Common myeloid progenitor, CD34-positive (primary cell): ENCODE measurements at regions not wholly inside any gene's neighbourhood (a gene's known extent, or its start where the extent isn't known, plus 50 kb on each side); places are given as distances from the start of the nearest gene placed in this dataset.
A peak's percentile ranks its signal among the peaks of the same experiment; 100 is the strongest.

ENCODE experiments used
- CTCF ChIA-PET: fragments of 350-600 bp; sonication (Branson Sonifier 250); formaldehyde crosslinking; loops from one replicate; lab custom pipeline; 2021; ENCODE audit warnings: antibody characterized with exemption; lab: Charles Lee
- POLR2A ChIA-PET: fragments of 350-600 bp; sonication (Branson Sonifier 250); formaldehyde crosslinking; loops from one replicate; lab custom pipeline; 2021; ENCODE audit warnings: antibody characterized with exemption; lab: Charles Lee
- DNase-seq, 3 donors: peaks; one replicate each; pipeline versions ENCODE4 v3.0.0 to v3.0.0-alpha.2; 2013
- H3K27ac ChIP-seq, 2 experiments: 1 replicate in 1 of 2; 2 replicates in 1 of 2; pipeline ENCODE4 v1.7.0; 2013; ENCODE audit warnings: inconsistent platforms in 2 of 2, low read length in 2 of 2, mild to moderate bottlenecking in 2 of 2, low read depth in 1 of 2, moderate library complexity in 1 of 2; ENCODE audit not compliant: severe bottlenecking in 2 of 2, insufficient read depth in 1 of 2, poor library complexity in 1 of 2
- H3K27me3 ChIP-seq, 5 experiments: replicated peaks in 2 of 5; 1 replicate in 3 of 5; 2 replicates in 2 of 5; pipeline versions ENCODE4 v1.6.1 to v1.7.0; 2013; ENCODE audit warnings: low read length in 4 of 5, mild to moderate bottlenecking in 2 of 5, moderate library complexity in 2 of 5, inconsistent platforms in 1 of 5; ENCODE audit not compliant: insufficient read depth in 5 of 5, control insufficient read depth in 4 of 5
- H3K36me3 ChIP-seq, 4 experiments: 1 replicate in 2 of 4; 2 replicates in 2 of 4; pipeline versions ENCODE4 v1.6.1 to v1.7.0; 2013; ENCODE audit warnings: low read length in 3 of 4, control low read depth in 1 of 4, mild to moderate bottlenecking in 1 of 4; ENCODE audit not compliant: control insufficient read depth in 4 of 4, insufficient read depth in 4 of 4
- H3K4me1 ChIP-seq, 4 experiments: 1 replicate in 3 of 4; 2 replicates in 1 of 4; pipeline versions ENCODE4 v1.6.1 to v1.7.1; 2013; ENCODE audit warnings: low read length in 3 of 4, mild to moderate bottlenecking in 3 of 4, control low read depth in 1 of 4, inconsistent platforms in 1 of 4, moderate library complexity in 1 of 4; ENCODE audit not compliant: control insufficient read depth in 4 of 4, insufficient read depth in 4 of 4; ENCODE audit errors: control extremely low read depth in 1 of 4
- H3K4me3 ChIP-seq, 7 experiments: 1 replicate in 4 of 7; 2 replicates in 3 of 7; pipeline versions ENCODE4 v1.5.1 to v1.7.0; 2013; ENCODE audit warnings: mild to moderate bottlenecking in 7 of 7, low read length in 6 of 7, moderate library complexity in 6 of 7, inconsistent platforms in 2 of 7, low read depth in 2 of 7, control low read depth in 1 of 7; ENCODE audit not compliant: insufficient read depth in 4 of 7, control insufficient read depth in 1 of 7; ENCODE audit errors: extremely low read depth in 1 of 7
- H3K9me3 ChIP-seq, 5 experiments: 1 replicate in 4 of 5; 2 replicates in 1 of 5; pipeline versions ENCODE4 v1.6.1 to v1.7.1; 2013; ENCODE audit warnings: low read length in 4 of 5, mild to moderate bottlenecking in 2 of 5, inconsistent platforms in 1 of 5, low read depth in 1 of 5, moderate library complexity in 1 of 5; ENCODE audit not compliant: control insufficient read depth in 4 of 5, insufficient read depth in 2 of 5; ENCODE audit errors: control extremely low read depth in 1 of 5
- WGBS: methylation state at CpG from one replicate; pipeline ENCODE4 v1.1.5; 2013; ENCODE audit not compliant: insufficient coverage; 5-methylcytosine and 5-hydroxymethylcytosine counted together

DNA sequence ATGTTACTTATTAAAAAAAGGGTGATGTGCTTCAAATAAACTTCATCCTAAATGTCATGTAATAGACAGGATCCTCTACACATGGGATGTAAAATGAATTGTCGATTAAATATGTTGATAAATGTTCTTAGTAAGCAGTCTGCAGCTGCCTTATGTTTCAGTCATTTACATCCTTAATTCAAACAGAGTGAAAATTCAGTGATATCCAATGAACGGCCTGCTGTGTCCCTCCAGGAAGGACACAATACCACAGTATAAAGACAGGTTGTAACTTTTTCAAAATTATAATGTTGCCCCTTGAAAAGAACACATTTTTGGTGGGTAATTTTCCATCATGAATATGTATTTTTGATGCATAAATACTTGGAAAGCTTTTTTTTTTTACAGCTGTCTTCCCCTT, 266.5 kb upstream of the SEMA3A start:
- ChIA-PET POLR2A (no interaction called here), CTCF (no interaction called here)
- no peak for DNase-seq
- H3K4me3 ChIP-seq = no peak overlapping the region
- no peaks in the 10 kb centered on the region for H3K27me3 ChIP-seq
- H3K4me1 ChIP-seq = no peaks in the 10 kb centered on the region
- H3K9me3 ChIP-seq = no peaks in the 10 kb centered on the region
- H3K27ac ChIP-seq = no peak overlapping the region
- H3K36me3 ChIP-seq = no peaks in the 10 kb centered on the region
- WGBS = no CpG with 5 or more reads among the region's 2 CpGs

DNA sequence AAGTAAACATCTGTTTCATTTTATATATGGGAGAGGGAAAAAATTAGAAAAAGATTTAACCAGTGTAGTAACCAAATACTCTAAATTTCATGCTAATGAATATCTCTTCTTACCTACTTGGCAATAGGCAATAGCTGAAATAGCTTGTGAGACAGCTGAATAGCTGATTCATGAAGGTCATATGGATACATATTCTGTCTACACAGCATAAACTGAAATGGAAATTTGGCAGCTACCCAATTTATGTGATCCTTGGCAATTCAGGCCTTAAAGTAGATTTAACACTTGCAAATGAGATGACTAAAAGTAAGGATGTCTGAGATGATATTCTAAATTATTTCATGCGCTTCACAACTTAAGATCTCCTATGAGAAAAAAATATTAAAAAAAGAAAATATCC, 261.2 kb upstream of the SEMA3A start:
- CTCF ChIA-PET = no interaction called here
- Histone ChIP-seq H3K36me3 (no peaks in the 10 kb centered on the region), H3K27ac (no peak overlapping the region), H3K4me3 (no peak overlapping the region), H3K4me1 (no peaks in the 10 kb centered on the region), H3K9me3 (no peaks in the 10 kb centered on the region), H3K27me3 (no peaks in the 10 kb centered on the region)
- no CpG with 5 or more reads among the region's 1 CpG for WGBS
- no peak for DNase-seq
- POLR2A ChIA-PET = no interaction called here

DNA sequence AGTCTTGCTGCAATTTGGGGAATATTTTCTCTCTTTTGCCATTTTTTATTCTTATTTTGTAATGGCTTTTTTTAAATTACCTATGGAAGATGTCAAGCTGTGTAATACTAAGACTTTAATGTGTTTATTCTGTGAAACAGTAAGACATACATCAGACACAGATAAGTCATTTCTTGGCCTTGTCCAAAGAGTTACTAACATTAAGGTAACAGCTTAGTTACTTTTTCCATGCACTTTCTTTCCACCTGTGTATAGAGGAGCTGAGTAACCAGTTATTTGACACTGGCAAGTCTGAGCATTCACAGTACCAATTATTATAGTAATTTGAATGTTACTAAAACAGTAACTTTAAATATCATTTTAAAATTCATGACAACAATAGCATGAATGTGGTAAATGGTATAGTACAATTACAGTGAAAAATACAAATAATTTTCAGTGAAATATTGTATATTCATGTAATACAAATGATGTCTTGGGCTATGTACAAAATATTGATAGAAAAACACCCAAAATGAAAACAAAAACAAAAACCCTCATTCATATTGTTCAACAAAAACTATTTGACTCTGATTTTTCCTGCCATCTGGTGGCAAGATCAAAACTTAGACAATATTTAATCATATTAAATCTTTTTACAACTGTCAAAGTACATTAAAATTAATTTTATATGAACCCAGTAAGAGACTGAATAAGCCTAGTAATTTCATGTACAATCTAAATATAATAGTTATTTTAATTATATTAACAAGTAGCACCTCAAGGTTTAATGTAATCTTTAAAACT, 259.8 kb upstream of the SEMA3A start:
- H3K9me3 ChIP-seq = no peaks in the 10 kb centered on the region
- H3K4me1 ChIP-seq = no peaks in the 10 kb centered on the region
- no peak overlapping the region for H3K27ac ChIP-seq
- DNase-seq = peak in 2 of 3 donors; percentile 2
- H3K4me3 ChIP-seq = no peak overlapping the region
- H3K27me3 ChIP-seq = no peaks in the 10 kb centered on the region
- H3K36me3 ChIP-seq = no peaks in the 10 kb centered on the region
- CTCF ChIA-PET = no interaction called here
- POLR2A ChIA-PET = no interaction called here

DNA sequence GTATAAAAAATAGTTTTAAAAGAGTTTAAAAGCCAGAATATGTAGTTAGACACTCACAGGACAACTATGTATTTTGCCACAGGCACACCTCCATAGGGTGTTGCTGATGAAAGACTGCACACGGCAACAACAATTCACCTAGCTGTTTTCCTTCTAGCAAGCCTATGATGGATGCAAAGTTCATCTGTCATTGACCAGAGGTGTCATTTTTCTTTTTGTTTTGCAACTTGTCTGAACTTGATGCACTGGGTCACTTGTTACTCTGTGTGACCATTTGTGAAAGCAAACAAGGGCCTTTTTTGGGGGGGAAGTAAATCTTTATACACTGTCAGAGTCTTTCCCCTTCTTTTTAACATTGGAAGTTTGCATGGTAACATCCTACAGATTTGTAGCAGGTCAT, 258.0 kb upstream of the SEMA3A start:
- POLR2A ChIA-PET = no interaction called here
- Histone ChIP-seq H3K4me1 (no peaks in the 10 kb centered on the region), H3K27me3 (no peaks in the 10 kb centered on the region), H3K27ac (no peak overlapping the region), H3K4me3 (no peak overlapping the region), H3K9me3 (peaks cover 0 to 3% (median 0%) of the 10 kb centered on the region in 5 experiments), H3K36me3 (no peaks in the 10 kb centered on the region)
- no peak for DNase-seq
- CTCF ChIA-PET = no interaction called here
- WGBS = 100% methylated on average over 1 of the region's 1 CpG

DNA sequence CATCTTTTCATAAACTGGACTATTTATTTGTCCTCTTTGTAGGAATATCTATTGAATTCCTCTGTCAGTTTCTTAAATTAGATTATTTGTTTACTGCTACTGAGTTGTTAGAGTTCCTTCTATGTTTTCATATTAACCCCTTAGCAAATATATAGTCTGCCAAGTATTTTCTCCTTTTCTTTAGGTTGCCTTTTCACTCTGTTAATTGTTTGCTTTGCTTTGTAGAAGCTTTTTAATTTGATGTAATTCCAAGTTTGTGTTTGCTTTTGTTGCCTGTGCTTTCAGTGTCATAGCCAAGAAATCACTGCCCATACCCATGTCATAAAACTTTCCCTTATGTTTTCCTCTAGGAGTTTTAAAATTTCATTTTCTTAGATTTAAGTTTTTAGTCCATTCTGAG, 256.2 kb upstream of the SEMA3A start:
- no peak overlapping the region for H3K27ac ChIP-seq
- POLR2A ChIA-PET = interaction anchor here (0.6 kb wide), 1 partner anchor 8 kb away, joined by 3 read pairs; no protein-coding TSS in a partner anchor
- H3K27me3 ChIP-seq = no peaks in the 10 kb centered on the region
- no peak overlapping the region for H3K4me3 ChIP-seq
- peaks cover 0 to 4% (median 0%) of the 10 kb centered on the region in 5 experiments for H3K9me3 ChIP-seq
- H3K4me1 ChIP-seq = no peaks in the 10 kb centered on the region
- H3K36me3 ChIP-seq = no peaks in the 10 kb centered on the region
- CTCF ChIA-PET = no interaction called here
- no peak for DNase-seq

DNA sequence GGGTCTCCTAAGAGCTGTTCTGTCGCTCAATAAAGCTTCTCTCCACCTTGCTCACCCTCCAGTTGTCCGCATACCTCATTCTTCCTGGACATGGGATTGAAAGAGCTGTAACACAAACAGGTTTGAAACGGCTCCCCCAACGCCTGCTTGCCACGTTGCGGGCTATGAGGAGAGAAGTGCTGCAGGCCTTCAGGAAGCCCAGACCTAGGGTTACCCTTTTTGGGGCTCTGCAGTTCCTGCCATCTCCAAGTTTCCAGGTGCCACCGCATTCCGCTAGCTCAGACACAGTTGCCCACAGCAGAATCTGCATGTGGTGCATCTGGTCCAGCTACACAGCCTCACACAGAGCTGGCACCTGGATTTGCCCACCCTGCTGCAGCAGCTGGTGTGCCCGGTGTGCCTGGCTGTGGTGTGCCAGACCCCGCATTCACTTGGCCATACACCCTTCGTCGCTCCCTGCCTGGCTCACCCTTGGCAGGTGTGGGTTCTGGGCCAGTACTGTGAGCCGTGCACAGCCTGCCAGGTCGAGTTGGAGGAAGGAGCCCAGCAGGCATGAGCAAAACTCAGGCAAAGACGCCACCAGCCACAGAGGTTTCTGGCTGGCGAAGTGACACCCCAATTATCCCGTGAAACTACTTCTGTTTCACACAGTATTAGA, 253.2 kb upstream of the SEMA3A start:
- 97% methylated on average over 15 of the region's 17 CpGs for WGBS
- no peaks in the 10 kb centered on the region for H3K36me3 ChIP-seq
- DNase-seq = no peak
- ChIA-PET CTCF (no interaction called here), POLR2A (no interaction called here)
- H3K27ac ChIP-seq = no peak overlapping the region
- H3K4me3 ChIP-seq = no peak overlapping the region
- H3K27me3 ChIP-seq = no peaks in the 10 kb centered on the region
- H3K4me1 ChIP-seq = no peaks in the 10 kb centered on the region
- H3K9me3 ChIP-seq = peaks cover 0 to 4% (median 0%) of the 10 kb centered on the region in 5 experiments

DNA sequence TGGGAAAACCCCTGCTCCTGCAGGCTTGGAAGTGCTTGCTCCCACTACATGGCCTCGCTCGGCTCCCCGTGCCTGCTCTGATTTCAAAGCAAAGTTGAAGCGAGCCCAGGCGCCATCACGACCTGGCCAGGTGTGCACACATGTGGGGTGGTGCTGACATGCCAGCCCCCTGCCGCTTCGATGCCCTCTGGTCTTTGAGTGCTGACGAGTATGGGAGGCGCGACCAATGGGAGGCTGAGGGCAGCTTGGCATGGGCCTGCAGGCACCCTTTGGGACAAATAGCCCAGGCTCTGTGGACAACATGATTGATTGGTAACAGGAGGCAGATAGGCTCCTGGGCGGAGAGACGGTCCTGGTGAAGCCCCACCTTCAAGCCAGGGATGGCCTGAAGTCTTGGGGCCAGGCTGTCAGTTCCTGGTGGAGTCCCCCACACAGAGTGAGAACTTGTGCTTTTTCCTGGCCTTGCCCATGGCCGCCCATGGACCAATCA, 252.4 kb upstream of the SEMA3A start:
- H3K9me3 ChIP-seq = peaks cover 0 to 4% (median 0%) of the 10 kb centered on the region in 5 experiments
- H3K4me3 ChIP-seq = no peak overlapping the region
- no peak overlapping the region for H3K27ac ChIP-seq
- no peaks in the 10 kb centered on the region for H3K36me3 ChIP-seq
- WGBS = 98% methylated on average over 14 of the region's 14 CpGs
- DNase-seq = no peak
- no peaks in the 10 kb centered on the region for H3K27me3 ChIP-seq
- POLR2A ChIA-PET = no interaction called here
- H3K4me1 ChIP-seq = no peaks in the 10 kb centered on the region
- CTCF ChIA-PET = no interaction called here
